ENCODE measurements at regions not wholly inside any gene's neighbourhood (a gene's known extent, or its start where the extent isn't known, plus 50 kb on each side); places are given as distances from the start of the nearest gene placed in this dataset.

DNA sequence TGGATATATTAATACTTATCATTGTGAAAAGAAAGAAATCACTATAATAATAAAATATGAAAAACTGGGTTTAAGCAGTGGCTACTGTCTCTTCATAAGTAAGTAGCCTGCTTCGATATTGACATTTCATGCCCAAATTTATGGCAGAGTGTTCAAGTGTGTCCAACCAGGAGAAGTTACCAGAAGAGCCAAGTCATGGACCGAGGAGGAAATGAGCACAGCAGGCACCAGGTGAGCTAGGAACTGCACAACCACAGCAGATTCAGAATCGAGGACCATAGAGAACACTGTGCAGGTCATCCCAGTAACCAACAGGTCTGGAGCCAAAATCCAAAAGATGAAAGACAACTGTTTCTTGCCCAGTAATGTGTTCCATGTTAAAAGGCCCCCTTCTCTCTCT lies 79.9 kb upstream of the ABCB5 start:
- H3K9me3 Mint-ChIP-seq: peaks cover 0 to 2% of the 10 kb centered on the region in 2 donors
- WGBS (ENCODE audit: insufficient coverage): 78% methylated on average over 3 of the region's 3 CpGs
- intact Hi-C loops (cut with micrococcal nuclease): no loop called here
- Histone ChIP-seq H3K4me3 (ENCODE audit: low read length) (no peak overlapping the region), H3K9me3 (ENCODE audit: control insufficient read depth, insufficient read depth, low read length) (no peaks in the 10 kb centered on the region), H3K4me1 (ENCODE audit: control insufficient read depth, insufficient read depth, low read length) (no peaks in the 10 kb centered on the region), H3K27me3 (ENCODE audit: control insufficient read depth, insufficient read depth, low read length) (no peaks in the 10 kb centered on the region), H3K27ac (ENCODE audit: low read length) (no peak overlapping the region), H3K36me3 (ENCODE audit: control insufficient read depth, insufficient read depth, low read length) (no peaks in the 10 kb centered on the region)
- H3K4me3 Mint-ChIP-seq: no peak overlapping the region
- H3K27me3 Mint-ChIP-seq (ENCODE audit: low read depth in 2 of 2): no peaks in the 10 kb centered on the region
- TF ChIP-seq, protein P1, sequence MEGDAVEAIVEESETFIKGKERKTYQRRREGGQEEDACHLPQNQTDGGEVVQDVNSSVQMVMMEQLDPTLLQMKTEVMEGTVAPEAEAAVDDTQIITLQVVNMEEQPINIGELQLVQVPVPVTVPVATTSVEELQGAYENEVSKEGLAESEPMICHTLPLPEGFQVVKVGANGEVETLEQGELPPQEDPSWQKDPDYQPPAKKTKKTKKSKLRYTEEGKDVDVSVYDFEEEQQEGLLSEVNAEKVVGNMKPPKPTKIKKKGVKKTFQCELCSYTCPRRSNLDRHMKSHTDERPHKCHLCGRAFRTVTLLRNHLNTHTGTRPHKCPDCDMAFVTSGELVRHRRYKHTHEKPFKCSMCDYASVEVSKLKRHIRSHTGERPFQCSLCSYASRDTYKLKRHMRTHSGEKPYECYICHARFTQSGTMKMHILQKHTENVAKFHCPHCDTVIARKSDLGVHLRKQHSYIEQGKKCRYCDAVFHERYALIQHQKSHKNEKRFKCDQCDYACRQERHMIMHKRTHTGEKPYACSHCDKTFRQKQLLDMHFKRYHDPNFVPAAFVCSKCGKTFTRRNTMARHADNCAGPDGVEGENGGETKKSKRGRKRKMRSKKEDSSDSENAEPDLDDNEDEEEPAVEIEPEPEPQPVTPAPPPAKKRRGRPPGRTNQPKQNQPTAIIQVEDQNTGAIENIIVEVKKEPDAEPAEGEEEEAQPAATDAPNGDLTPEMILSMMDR (IDR thresholded peaks at IDR 0.05): no peak
- no peak overlapping the region for H3K27ac Mint-ChIP-seq
- no peaks in the 10 kb centered on the region for H3K4me1 Mint-ChIP-seq
- DNase-seq: no peak
- no peaks in the 10 kb centered on the region for H3K36me3 Mint-ChIP-seq
- no peak for ATAC-seq

DNA sequence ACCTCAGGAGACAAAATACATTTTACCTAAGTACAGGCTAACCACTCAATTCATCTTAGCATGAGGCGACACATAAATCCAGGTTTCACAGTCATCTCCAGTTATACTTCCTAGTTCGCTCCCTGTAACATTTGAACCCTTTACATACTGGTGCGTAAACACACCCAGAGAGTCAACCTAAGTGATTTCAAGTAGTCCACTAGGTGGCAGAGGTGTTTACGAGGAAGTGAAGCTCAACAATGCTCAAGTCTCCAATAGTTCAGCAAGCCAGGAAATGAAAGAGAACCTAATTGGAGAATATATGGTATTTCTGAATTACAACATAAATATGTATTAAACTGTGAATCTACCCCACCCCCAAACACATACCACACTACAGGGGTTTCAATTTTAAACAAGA lies 76.3 kb upstream of the ABCB5 start:
- intact Hi-C loops (cut with micrococcal nuclease): no loop called here
- Mint-ChIP-seq H3K4me3 (no peak overlapping the region), H3K27me3 (ENCODE audit: low read depth in 2 of 2) (no peaks in the 10 kb centered on the region), H3K9me3 (peaks cover 0 to 6% of the 10 kb centered on the region in 2 donors), H3K27ac (no peak overlapping the region), H3K4me1 (no peaks in the 10 kb centered on the region), H3K36me3 (no peaks in the 10 kb centered on the region)
- TF ChIP-seq, protein P1 (IDR thresholded peaks at IDR 0.05): no peak
- Histone ChIP-seq H3K36me3 (ENCODE audit: control insufficient read depth, insufficient read depth, low read length) (no peaks in the 10 kb centered on the region), H3K4me1 (ENCODE audit: control insufficient read depth, insufficient read depth, low read length) (no peaks in the 10 kb centered on the region), H3K27me3 (ENCODE audit: control insufficient read depth, insufficient read depth, low read length) (no peaks in the 10 kb centered on the region), H3K27ac (ENCODE audit: low read length) (no peak overlapping the region), H3K9me3 (ENCODE audit: control insufficient read depth, insufficient read depth, low read length) (no peaks in the 10 kb centered on the region), H3K4me3 (ENCODE audit: low read length) (no peak overlapping the region)
- no peak for DNase-seq
- no peak for ATAC-seq
- 98% methylated on average over 4 of the region's 4 CpGs for whole genome bisulfite sequencing (ENCODE audit: insufficient coverage)

DNA sequence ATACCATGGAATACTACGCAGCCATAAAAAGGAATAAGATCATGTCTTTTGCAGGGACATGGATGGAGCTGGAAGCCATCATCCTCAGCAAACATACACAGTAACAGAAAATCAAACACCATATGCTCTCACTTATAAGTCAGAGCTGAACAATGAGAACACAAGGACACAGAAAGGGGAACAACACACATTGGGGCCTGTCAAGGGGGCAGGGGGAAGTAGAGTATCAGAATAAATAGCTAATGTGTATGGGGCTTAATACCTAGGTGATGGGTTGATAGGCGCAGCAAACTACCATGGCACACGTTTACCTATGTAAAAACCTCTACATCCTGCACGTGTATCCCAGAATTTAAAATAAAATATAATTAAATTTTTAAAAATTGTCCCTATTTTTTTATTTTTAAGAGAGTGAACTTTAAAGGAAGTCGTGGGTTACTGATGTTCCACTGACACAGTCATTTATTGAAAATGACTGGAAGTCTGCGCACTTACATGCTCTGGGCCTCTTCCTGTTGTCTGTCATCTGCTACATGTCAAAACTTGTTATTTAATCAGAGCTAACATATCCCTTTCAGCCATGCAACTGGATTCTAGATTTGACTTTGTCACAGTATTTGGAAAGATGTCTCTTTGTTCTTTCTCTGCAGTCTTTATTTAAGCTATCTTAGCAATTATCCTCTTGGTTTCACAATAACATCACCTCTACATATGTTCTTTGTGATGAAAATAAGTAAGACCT lies 73.7 kb upstream of the ABCB5 start:
- H3K9me3 Mint-ChIP-seq: peaks cover 0 to 4% of the 10 kb centered on the region in 2 donors
- no peak overlapping the region for H3K4me3 Mint-ChIP-seq
- H3K27me3 Mint-ChIP-seq (ENCODE audit: low read depth in 2 of 2): no peaks in the 10 kb centered on the region
- Histone ChIP-seq H3K4me3 (ENCODE audit: low read length) (no peak overlapping the region), H3K36me3 (ENCODE audit: control insufficient read depth, insufficient read depth, low read length) (no peaks in the 10 kb centered on the region), H3K27ac (ENCODE audit: low read length) (no peak overlapping the region), H3K27me3 (ENCODE audit: control insufficient read depth, insufficient read depth, low read length) (no peaks in the 10 kb centered on the region), H3K4me1 (ENCODE audit: control insufficient read depth, insufficient read depth, low read length) (no peaks in the 10 kb centered on the region), H3K9me3 (ENCODE audit: control insufficient read depth, insufficient read depth, low read length) (no peaks in the 10 kb centered on the region)
- TF ChIP-seq, protein P1 (IDR thresholded peaks at IDR 0.05): no peak
- WGBS (ENCODE audit: insufficient coverage): 42% methylated on average over 3 of the region's 6 CpGs
- DNase-seq (no peak), ATAC-seq (no peak)
- intact Hi-C loops (cut with micrococcal nuclease): no loop called here
- H3K4me1 Mint-ChIP-seq: no peaks in the 10 kb centered on the region
- no peaks in the 10 kb centered on the region for H3K36me3 Mint-ChIP-seq
- no peak overlapping the region for H3K27ac Mint-ChIP-seq

DNA sequence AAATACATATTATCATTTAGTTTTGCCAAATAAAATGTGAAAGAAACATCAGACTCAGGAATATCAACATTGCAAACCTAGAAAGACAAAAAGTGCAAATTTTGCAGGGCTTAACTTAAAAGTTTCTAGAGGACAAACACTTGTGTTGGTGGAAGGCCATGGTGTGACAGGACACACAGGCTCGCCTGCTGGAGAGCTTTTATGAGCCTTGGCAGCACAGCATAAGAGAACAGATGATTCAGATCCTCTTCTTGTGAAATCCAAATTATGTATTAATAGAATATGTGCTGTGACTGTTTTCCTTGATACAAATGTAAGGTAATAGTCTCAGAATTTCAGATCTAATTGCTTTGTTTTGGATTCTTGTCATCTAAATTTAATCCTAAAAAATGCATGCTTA lies 72.9 kb upstream of the ABCB5 start:
- TF ChIP-seq, protein P1 (IDR thresholded peaks at IDR 0.05): no peak
- Histone ChIP-seq H3K4me3 (ENCODE audit: low read length) (no peak overlapping the region), H3K36me3 (ENCODE audit: control insufficient read depth, insufficient read depth, low read length) (no peaks in the 10 kb centered on the region), H3K4me1 (ENCODE audit: control insufficient read depth, insufficient read depth, low read length) (no peaks in the 10 kb centered on the region), H3K9me3 (ENCODE audit: control insufficient read depth, insufficient read depth, low read length) (no peaks in the 10 kb centered on the region), H3K27ac (ENCODE audit: low read length) (no peak overlapping the region), H3K27me3 (ENCODE audit: control insufficient read depth, insufficient read depth, low read length) (no peaks in the 10 kb centered on the region)
- 64% methylated on average over 1 of the region's 1 CpG for WGBS (ENCODE audit: insufficient coverage)
- H3K4me3 Mint-ChIP-seq: no peak overlapping the region
- DNase-seq: no peak
- no peaks in the 10 kb centered on the region for H3K4me1 Mint-ChIP-seq
- no peak for ATAC-seq
- H3K27me3 Mint-ChIP-seq (ENCODE audit: low read depth in 2 of 2): no peaks in the 10 kb centered on the region
- peaks cover 0 to 4% of the 10 kb centered on the region in 2 donors for H3K9me3 Mint-ChIP-seq
- no peaks in the 10 kb centered on the region for H3K36me3 Mint-ChIP-seq
- intact Hi-C loops (cut with micrococcal nuclease): no loop called here
- no peak overlapping the region for H3K27ac Mint-ChIP-seq

All from natural killer cell (primary cell).